A549 (cell line): ENCODE measurements at regions not wholly inside any gene's neighbourhood (a gene's known extent, or its start where the extent isn't known, plus 50 kb on each side); places are given as distances from the start of the nearest gene placed in this dataset.

ENCODE experiments used
- CBX8 ChIP-seq: fragments of 200-600 bp; sonication (generic); IDR thresholded peaks from 2 replicates; pipeline ENCODE4 v1.6.1; 2016
- CTCF ChIP-seq: fragments of >200 bp; sonication (Bioruptor Twin); formaldehyde crosslinking; IDR thresholded peaks from 3 replicates; pipeline ENCODE4 v1.5.1; 2016
- EP300 ChIP-seq, 2 experiments: fragments of >200 bp; sonication (Bioruptor Twin); formaldehyde crosslinking; IDR thresholded peaks; 2 replicates in 1 of 2; 3 replicates in 1 of 2; pipeline ENCODE4 v1.6.1; 2016 to 2017
- ESRRA ChIP-seq: fragments of 150-350 bp; IDR thresholded peaks from 2 replicates; pipeline ENCODE4 v1.6.1; 2014; ENCODE audit warnings: mild to moderate bottlenecking, low read length, borderline replicate concordance
- FOSL2 ChIP-seq, 2 experiments: fragments of 450-650 bp in 1 of 2; fragments of >200 bp in 1 of 2; sonication (Bioruptor Twin) in 1 of 2; formaldehyde crosslinking; IDR thresholded peaks; 2 replicates each; pipeline versions ENCODE4 v1.5.0 to v1.6.1; 2016 to 2020; ENCODE audit warnings: mild to moderate bottlenecking in 1 of 2, moderate library complexity in 1 of 2
- MAZ ChIP-seq: fragments of 150-350 bp; IDR thresholded peaks from 2 replicates; pipeline ENCODE4 v1.6.1; 2014; ENCODE audit warnings: antibody characterized with exemption, low read depth, low read length, borderline replicate concordance
- RNF2 ChIP-seq: fragments of 200-600 bp; sonication (generic); IDR thresholded peaks from 2 replicates; pipeline ENCODE4 v1.6.1; 2016; ENCODE audit warnings: low read depth, mild to moderate bottlenecking, antibody characterized with exemption, moderate library complexity, borderline replicate concordance
- ZC3H11A ChIP-seq: fragments of 450-650 bp; IDR thresholded peaks from 2 replicates; pipeline ENCODE4 v1.6.1; 2014; ENCODE audit warnings: antibody characterized with exemption, mild to moderate bottlenecking

DNA sequence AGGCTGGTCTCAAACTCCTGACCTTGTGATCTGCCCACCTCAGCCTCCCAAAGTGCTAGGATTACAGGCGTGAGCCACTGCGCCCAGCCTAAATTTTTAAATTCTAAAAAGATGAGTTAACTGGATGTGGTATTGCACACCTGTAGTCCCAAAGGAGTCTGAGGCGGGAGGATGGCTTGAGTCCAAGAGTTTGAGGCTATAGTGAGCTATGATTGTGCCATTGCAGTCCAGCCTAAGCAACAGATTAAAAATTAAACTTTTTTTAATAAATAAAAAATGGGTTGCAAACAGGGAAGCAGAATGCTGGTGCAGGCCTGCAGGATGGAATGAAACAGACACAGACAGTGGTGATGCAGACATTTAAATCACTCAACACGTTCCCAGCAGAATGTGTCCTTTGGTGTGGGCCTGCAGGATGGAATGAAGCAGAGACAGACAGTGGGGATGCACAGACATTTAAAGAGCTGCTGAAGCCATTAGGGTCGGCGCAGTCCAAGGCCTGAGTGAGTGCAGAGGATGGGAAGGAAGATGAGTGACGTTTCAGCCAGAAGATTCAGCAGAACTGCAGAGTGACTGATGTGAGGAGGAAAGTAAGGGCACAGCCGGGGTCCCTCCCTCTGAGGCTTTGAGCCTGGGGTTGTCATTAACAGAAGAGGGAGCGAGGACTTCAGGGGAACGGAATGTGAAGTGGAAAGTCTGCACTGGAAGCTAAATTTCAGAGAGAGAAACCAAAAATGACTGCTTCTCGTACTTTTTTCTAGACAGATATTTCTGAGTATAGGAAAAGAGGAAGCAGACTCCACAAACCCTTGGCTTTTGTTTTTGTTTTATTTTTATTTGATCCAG lies 117.5 kb downstream of the RIN2 start:
- TF ChIP-seq EP300 (IDR thresholded peaks at IDR 0.05), result no peak
- TF ChIP-seq ESRRA, result no peak
- TF ChIP-seq MAZ, result no peak
- no peak for TF ChIP-seq RNF2
- TF ChIP-seq FOSL2 (IDR thresholded peaks at IDR 0.05), result no peak
- no peak for TF ChIP-seq FOSL2 (CRISPR knock-in tag; IDR thresholded peaks at IDR 0.05)
- TF ChIP-seq CTCF, result no peak
- no peak for TF ChIP-seq CBX8
- no peak for TF ChIP-seq ZC3H11A
